ENCODE measurements at regions not wholly inside any gene's neighbourhood (a gene's known extent, or its start where the extent isn't known, plus 50 kb on each side); places are given as distances from the start of the nearest gene placed in this dataset.

GRCh38 chr2:221981912-221982470 is 316.8 kb downstream of the PAX3 start:
- Mint-ChIP-seq H3K9me3 (peaks cover 0 to 5% (median 2%) of the 10 kb centered on the region in 7 donors), H3K4me1 (no peaks in the 10 kb centered on the region), H3K27me3 (ENCODE audit: low read depth in 3 of 3) (peaks cover 0 to 1% (median 0%) of the 10 kb centered on the region in 3 donors), H3K27ac (no peak overlapping the region), H3K36me3 (no peaks in the 10 kb centered on the region), H3K4me3 (no peak overlapping the region)
- Histone ChIP-seq H3K4me1 (ENCODE audit: control insufficient read depth in 1 of 2, insufficient read depth in 2 of 2, low read length in 2 of 2) (no peaks in the 10 kb centered on the region), H3K4me3 (replicated peaks in 1 of 3; ENCODE audit: low read depth in 2 of 3, low read length in 3 of 3) (no peak overlapping the region), H3K9ac (ENCODE audit: insufficient read depth, low read length, poor library complexity, severe bottlenecking) (no peak overlapping the region), H2AFZ (ENCODE audit: insufficient read depth, low read depth, low read length, poor library complexity, severe bottlenecking) (no peak overlapping the region), H3K79me2 (ENCODE audit: insufficient read depth, low read length) (no peaks in the 10 kb centered on the region), H3K4me2 (replicated peaks; ENCODE audit: extremely low read depth, low read length, poor library complexity, severe bottlenecking) (no peak overlapping the region), H3K27me3 (ENCODE audit: control insufficient read depth in 2 of 2, insufficient read depth in 2 of 2, low read length in 2 of 2) (no peaks in the 10 kb centered on the region), H3K36me3 (replicated peaks in 1 of 2; ENCODE audit: control insufficient read depth in 1 of 2, insufficient read depth in 2 of 2, low read length in 2 of 2) (no peaks in the 10 kb centered on the region), H4K20me1 (ENCODE audit: insufficient read depth, low read length) (no peaks in the 10 kb centered on the region), H3K27ac (ENCODE audit: low read depth in 1 of 2, low read length in 2 of 2) (no peak overlapping the region), H3K9me3 (replicated peaks in 1 of 2; ENCODE audit: control insufficient read depth in 1 of 2, insufficient read depth in 1 of 2, low read length in 2 of 2) (no peaks in the 10 kb centered on the region)
- TF ChIP-seq CTCF (IDR thresholded peaks at IDR 0.05): no peak
- intact Hi-C loops (cut with micrococcal nuclease): no loop called here
- no peak for DNase-seq
- WGBS (ENCODE audit: insufficient coverage): no CpG with 5 or more reads among the region's 4 CpGs

- peaks cover 0 to 3% (median 0%) of the 10 kb centered on the region in 7 donors for H3K9me3 Mint-ChIP-seq
- no peaks in the 10 kb centered on the region for H3K4me1 Mint-ChIP-seq
- Histone ChIP-seq H2AFZ (ENCODE audit: insufficient read depth, low read depth, low read length, poor library complexity, severe bottlenecking) (no peak overlapping the region), H3K27me3 (ENCODE audit: control insufficient read depth in 2 of 2, insufficient read depth in 2 of 2, low read length in 2 of 2) (no peaks in the 10 kb centered on the region), H3K36me3 (replicated peaks in 1 of 2; ENCODE audit: control insufficient read depth in 1 of 2, insufficient read depth in 2 of 2, low read length in 2 of 2) (no peaks in the 10 kb centered on the region), H3K4me2 (replicated peaks; ENCODE audit: extremely low read depth, low read length, poor library complexity, severe bottlenecking) (no peak overlapping the region), H3K79me2 (ENCODE audit: insufficient read depth, low read length) (no peaks in the 10 kb centered on the region), H3K9me3 (replicated peaks in 1 of 2; ENCODE audit: control insufficient read depth in 1 of 2, insufficient read depth in 1 of 2, low read length in 2 of 2) (no peaks in the 10 kb centered on the region), H3K9ac (ENCODE audit: insufficient read depth, low read length, poor library complexity, severe bottlenecking) (no peak overlapping the region), H4K20me1 (ENCODE audit: insufficient read depth, low read length) (no peaks in the 10 kb centered on the region), H3K27ac (ENCODE audit: low read depth in 1 of 2, low read length in 2 of 2) (no peak overlapping the region), H3K4me1 (ENCODE audit: control insufficient read depth in 1 of 2, insufficient read depth in 2 of 2, low read length in 2 of 2) (no peaks in the 10 kb centered on the region), H3K4me3 (replicated peaks in 1 of 3; ENCODE audit: low read depth in 2 of 3, low read length in 3 of 3) (no peak overlapping the region)
- H3K27me3 Mint-ChIP-seq (ENCODE audit: low read depth in 3 of 3): peaks cover 0 to 6% (median 2%) of the 10 kb centered on the region in 3 donors
- intact Hi-C loops (cut with micrococcal nuclease): no loop called here
- DNase-seq: no peak
- 100% methylated on average over 1 of the region's 2 CpGs for WGBS (ENCODE audit: insufficient coverage)
- TF ChIP-seq CTCF (IDR thresholded peaks at IDR 0.05): no peak
- no peaks in the 10 kb centered on the region for H3K36me3 Mint-ChIP-seq
- H3K4me3 Mint-ChIP-seq: no peak overlapping the region
- H3K27ac Mint-ChIP-seq: no peak overlapping the region
Measured at GRCh38 chr2:221975151-221975550, 323.6 kb downstream of the PAX3 start.

Measured in CD14-positive monocyte (primary cell).